Ascending aorta (tissue), 2 donors: ENCODE measurements at regions not wholly inside any gene's neighbourhood (a gene's known extent, or its start where the extent isn't known, plus 50 kb on each side); places are given as distances from the start of the nearest gene placed in this dataset.

Experiments
- DNase-seq, 2 donors: peaks; one replicate each; pipeline ENCODE4 v3.0.0-alpha.2; 2019; ENCODE audit warnings: low spot score in 2 of 2
- H3K27ac ChIP-seq, 2 donors: fragments of 200-600 bp; sonication (generic); one replicate each; pipeline ENCODE4 v1.5.1; 2016 to 2017; ENCODE audit warnings: mild to moderate bottlenecking in 1 of 2
- H3K27me3 ChIP-seq: fragments of 200-600 bp; sonication (generic); one replicate; pipeline ENCODE4 v1.5.1; 2017
- H3K36me3 ChIP-seq, 2 donors: fragments of 200-600 bp; sonication (generic); one replicate each; pipeline ENCODE4 v1.5.1; 2016
- H3K4me1 ChIP-seq, 2 donors: fragments of 200-600 bp; sonication (generic); one replicate each; pipeline ENCODE4 v1.5.1; 2016 to 2017; ENCODE audit warnings: mild to moderate bottlenecking in 1 of 2
- H3K4me3 ChIP-seq, 2 donors: fragments of 200-600 bp; sonication (generic); one replicate each; pipeline ENCODE4 v1.5.1; 2016 to 2017; ENCODE audit warnings: mild to moderate bottlenecking in 1 of 2
- H3K9me3 ChIP-seq, 2 donors: fragments of 200-600 bp; sonication (generic); one replicate each; pipeline ENCODE4 v1.5.1; 2016
- CTCF ChIP-seq, 3 experiments: fragments of 200-600 bp in 2 of 3; fragments of 450-650 bp in 1 of 3; sonication (generic) in 2 of 3; IDR thresholded peaks; one replicate each; pipeline ENCODE4 v1.5.1; 2016 to 2019; ENCODE audit warnings: antibody characterized with exemption in 3 of 3, mild to moderate bottlenecking in 1 of 3, moderate library complexity in 1 of 3
- intact Hi-C: fragments of 100-400 bp; cut with DNase I; formaldehyde crosslinking; loops from one replicate; pipeline ENCODE4 v1.15.1; 2023

GRCh38 chr4:107213880-107214279 is 177.8 kb upstream of the DKK2 start:
- intact Hi-C loops, result no loop called here
- no peak overlapping the region for H3K27ac ChIP-seq
- no peak overlapping the region for H3K4me3 ChIP-seq
- no peaks in the 10 kb centered on the region for H3K9me3 ChIP-seq
- H3K36me3 ChIP-seq, result no peaks in the 10 kb centered on the region
- no peaks in the 10 kb centered on the region for H3K4me1 ChIP-seq
- TF ChIP-seq CTCF (IDR thresholded peaks at IDR 0.05), result no peak
- no peaks in the 10 kb centered on the region for H3K27me3 ChIP-seq
- no peak for DNase-seq

GRCh38 chr4:107213410-107213809 is 177.3 kb upstream of the DKK2 start:
- H3K9me3 ChIP-seq, result no peaks in the 10 kb centered on the region
- H3K27ac ChIP-seq, result no peak overlapping the region
- no peaks in the 10 kb centered on the region for H3K4me1 ChIP-seq
- no peak for TF ChIP-seq CTCF (IDR thresholded peaks at IDR 0.05)
- H3K27me3 ChIP-seq, result no peaks in the 10 kb centered on the region
- no peaks in the 10 kb centered on the region for H3K36me3 ChIP-seq
- no peak for DNase-seq
- intact Hi-C loops, result no loop called here
- no peak overlapping the region for H3K4me3 ChIP-seq

GRCh38 chr4:107212565-107212964 is 176.5 kb upstream of the DKK2 start:
- no peaks in the 10 kb centered on the region for H3K36me3 ChIP-seq
- intact Hi-C loops, result no loop called here
- no peaks in the 10 kb centered on the region for H3K27me3 ChIP-seq
- no peaks in the 10 kb centered on the region for H3K9me3 ChIP-seq
- H3K4me1 ChIP-seq, result no peaks in the 10 kb centered on the region
- TF ChIP-seq CTCF (IDR thresholded peaks at IDR 0.05), result no peak
- H3K4me3 ChIP-seq, result no peak overlapping the region
- no peak overlapping the region for H3K27ac ChIP-seq
- DNase-seq, result no peak

GRCh38 chr4:107210450-107211239 is 174.5 kb upstream of the DKK2 start:
- TF ChIP-seq CTCF (IDR thresholded peaks at IDR 0.05), result no peak
- peak overlapping the region; percentile 8 to 53 for H3K4me3 ChIP-seq
- intact Hi-C loops, result no loop called here
- no peaks in the 10 kb centered on the region for H3K36me3 ChIP-seq
- H3K27ac ChIP-seq, result no peak overlapping the region
- no peaks in the 10 kb centered on the region for H3K27me3 ChIP-seq
- H3K9me3 ChIP-seq, result no peaks in the 10 kb centered on the region
- no peaks in the 10 kb centered on the region for H3K4me1 ChIP-seq
- no peak for DNase-seq

- Histone ChIP-seq H3K27ac (no peak overlapping the region), H3K4me1 (no peaks in the 10 kb centered on the region), H3K4me3 (no peak overlapping the region), H3K27me3 (no peaks in the 10 kb centered on the region), H3K9me3 (no peaks in the 10 kb centered on the region), H3K36me3 (no peaks in the 10 kb centered on the region)
- no peak for DNase-seq
- intact Hi-C loops, result no loop called here
- no peak for TF ChIP-seq CTCF (IDR thresholded peaks at IDR 0.05)
Observed at GRCh38 chr4:107203733-107204132, 167.6 kb upstream of the DKK2 start.
